ENCODE measurements at regions not wholly inside any gene's neighbourhood (a gene's known extent, or its start where the extent isn't known, plus 50 kb on each side); places are given as distances from the start of the nearest gene placed in this dataset.

DNA sequence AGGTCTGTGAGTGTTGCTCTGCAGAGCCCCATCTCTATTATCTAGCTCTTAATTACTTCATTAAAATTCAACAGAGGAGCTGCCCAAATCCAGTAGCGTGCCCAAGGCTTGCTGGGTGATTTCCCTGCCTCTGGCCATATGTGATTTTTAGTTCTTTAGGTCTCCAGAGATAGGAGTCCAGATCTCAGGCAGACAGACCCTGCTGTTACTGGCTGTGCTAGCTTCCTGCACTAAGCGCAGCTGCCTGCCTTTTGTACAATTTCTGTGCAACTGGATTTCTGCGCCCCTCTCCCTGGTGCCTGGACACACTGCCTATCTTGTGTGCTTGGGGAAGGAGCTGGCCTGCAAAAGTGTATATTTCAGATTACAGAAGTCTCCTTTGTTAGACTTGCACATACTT is 136.5 kb downstream of the TDRD15 start:
- H3K27ac ChIP-seq (ENCODE audit: insufficient read depth, low read length), result no peak overlapping the region

More for the DNA sequence above, 136.5 kb downstream of the TDRD15 start:
- Histone ChIP-seq H2BK20ac (ENCODE audit: low read depth, low read length) (no peak overlapping the region), H4K91ac (ENCODE audit: insufficient read depth, low read depth, low read length) (no peak overlapping the region), H4K8ac (ENCODE audit: low read depth in 2 of 2, low read length in 2 of 2) (no peak overlapping the region), H3K79me1 (ENCODE audit: low read depth in 1 of 2, low read length in 2 of 2) (no peaks in the 10 kb centered on the region), H2AK9ac (replicated peaks; ENCODE audit: low read depth, low read length, poor library complexity) (no peak overlapping the region), H4K20me1 (ENCODE audit: insufficient read depth, low read length) (no peaks in the 10 kb centered on the region), H3K4me3 (ENCODE audit: insufficient read depth, low read depth, low read length) (no peak overlapping the region), H3K4me1 (ENCODE audit: control insufficient read depth, insufficient read depth, low read length) (no peaks in the 10 kb centered on the region), H3K27me3 (ENCODE audit: control insufficient read depth, insufficient read depth, low read length) (no peaks in the 10 kb centered on the region; the same call in 1 of the 2 replicates), H2AFZ (replicated peaks; ENCODE audit: low read length, poor library complexity) (no peak overlapping the region), H2BK5ac (ENCODE audit: low read depth, low read length, poor library complexity, severe bottlenecking) (no peak overlapping the region), H3K9me1 (ENCODE audit: insufficient read depth, low read length) (no peaks in the 10 kb centered on the region), H3K14ac (replicated peaks; ENCODE audit: low read depth, low read length) (no peak overlapping the region), H3K36me3 (ENCODE audit: control insufficient read depth, insufficient read depth, low read length) (no peaks in the 10 kb centered on the region), H3K9me3 (ENCODE audit: control insufficient read depth, insufficient read depth, low read length) (no peaks in the 10 kb centered on the region), H3K56ac (ENCODE audit: extremely low read depth, insufficient read depth, low read length) (no peak overlapping the region), H3K4ac (ENCODE audit: low read depth, low read length) (no peak overlapping the region), H3K4me2 (ENCODE audit: low read depth, low read length) (no peak overlapping the region), H3K18ac (ENCODE audit: low read depth, low read length) (no peak overlapping the region), H4K5ac (ENCODE audit: low read depth, low read length) (no peak overlapping the region), H3K23ac (ENCODE audit: low read depth, low read length) (no peak overlapping the region), H3K9ac (ENCODE audit: low read depth, low read length) (no peak overlapping the region), H2BK120ac (ENCODE audit: low read depth, low read length) (no peak overlapping the region), H2BK15ac (ENCODE audit: low read depth, low read length) (no peak overlapping the region), H2AK5ac (ENCODE audit: low read depth, low read length) (no peak overlapping the region)
- in situ Hi-C loops (cut with MboI; ENCODE audit: low sequenced_read_pairs), result no loop called here
- no peak for DNase-seq
- dilution Hi-C loops (cut with HindIII; ENCODE audit: low sequenced_read_pairs, unreplicated experiment), result no loop called here
- intact Hi-C loops (cut with micrococcal nuclease), result no loop called here
- BruUV-seq (replicated peaks), result no TSS peak
- no CpG with 5 or more reads among the region's 3 CpGs for WGBS, 2 experiments (ENCODE audit: extremely low coverage in 2 of 2, insufficient read length in 1 of 2)
- TF ChIP-seq MAZ (IDR thresholded peaks at IDR 0.05; ENCODE audit: borderline replicate concordance, low read depth, low read length) (no peak), FOS (IDR thresholded peaks at IDR 0.05; ENCODE audit: low read depth, low read length) (no peak), BHLHE40 (IDR thresholded peaks at IDR 0.05; ENCODE audit: low read depth, low read length) (no peak), RFX5 (IDR thresholded peaks at IDR 0.05; ENCODE audit: low read depth, low read length) (no peak), NFE2L2 (IDR thresholded peaks at IDR 0.05; ENCODE audit: low read depth, low read length) (no peak), SMC3 (IDR thresholded peaks at IDR 0.05; ENCODE audit: low read depth, low read length) (no peak), POLR2A (IDR thresholded peaks at IDR 0.05; ENCODE audit: low read depth, low read length) (no peak), RAD21 (IDR thresholded peaks at IDR 0.05; ENCODE audit: low read length) (no peak), RCOR1 (IDR thresholded peaks at IDR 0.05; ENCODE audit: insufficient replicate concordance, low read length) (no peak), CEBPB (IDR thresholded peaks at IDR 0.05; ENCODE audit: low read depth, low read length) (no peak), MAFK (IDR thresholded peaks at IDR 0.05; ENCODE audit: low read depth, low read length) (no peak), CHD1 (IDR thresholded peaks at IDR 0.05; ENCODE audit: low read depth, low read length) (no peak), MXI1 (IDR thresholded peaks at IDR 0.05; ENCODE audit: borderline replicate concordance, low read depth, low read length) (no peak)
- TF ChIP-seq, protein P1, sequence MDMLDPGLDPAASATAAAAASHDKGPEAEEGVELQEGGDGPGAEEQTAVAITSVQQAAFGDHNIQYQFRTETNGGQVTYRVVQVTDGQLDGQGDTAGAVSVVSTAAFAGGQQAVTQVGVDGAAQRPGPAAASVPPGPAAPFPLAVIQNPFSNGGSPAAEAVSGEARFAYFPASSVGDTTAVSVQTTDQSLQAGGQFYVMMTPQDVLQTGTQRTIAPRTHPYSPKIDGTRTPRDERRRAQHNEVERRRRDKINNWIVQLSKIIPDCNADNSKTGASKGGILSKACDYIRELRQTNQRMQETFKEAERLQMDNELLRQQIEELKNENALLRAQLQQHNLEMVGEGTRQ (IDR thresholded peaks at IDR 0.05; ENCODE audit: low read depth, low read length), result no peak
- TF ChIP-seq, protein P2, sequence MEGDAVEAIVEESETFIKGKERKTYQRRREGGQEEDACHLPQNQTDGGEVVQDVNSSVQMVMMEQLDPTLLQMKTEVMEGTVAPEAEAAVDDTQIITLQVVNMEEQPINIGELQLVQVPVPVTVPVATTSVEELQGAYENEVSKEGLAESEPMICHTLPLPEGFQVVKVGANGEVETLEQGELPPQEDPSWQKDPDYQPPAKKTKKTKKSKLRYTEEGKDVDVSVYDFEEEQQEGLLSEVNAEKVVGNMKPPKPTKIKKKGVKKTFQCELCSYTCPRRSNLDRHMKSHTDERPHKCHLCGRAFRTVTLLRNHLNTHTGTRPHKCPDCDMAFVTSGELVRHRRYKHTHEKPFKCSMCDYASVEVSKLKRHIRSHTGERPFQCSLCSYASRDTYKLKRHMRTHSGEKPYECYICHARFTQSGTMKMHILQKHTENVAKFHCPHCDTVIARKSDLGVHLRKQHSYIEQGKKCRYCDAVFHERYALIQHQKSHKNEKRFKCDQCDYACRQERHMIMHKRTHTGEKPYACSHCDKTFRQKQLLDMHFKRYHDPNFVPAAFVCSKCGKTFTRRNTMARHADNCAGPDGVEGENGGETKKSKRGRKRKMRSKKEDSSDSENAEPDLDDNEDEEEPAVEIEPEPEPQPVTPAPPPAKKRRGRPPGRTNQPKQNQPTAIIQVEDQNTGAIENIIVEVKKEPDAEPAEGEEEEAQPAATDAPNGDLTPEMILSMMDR (conservative IDR thresholded peaks at IDR 0.05; ENCODE audit: low read depth, low read length), result no peak
- TF ChIP-seq, protein P3, sequence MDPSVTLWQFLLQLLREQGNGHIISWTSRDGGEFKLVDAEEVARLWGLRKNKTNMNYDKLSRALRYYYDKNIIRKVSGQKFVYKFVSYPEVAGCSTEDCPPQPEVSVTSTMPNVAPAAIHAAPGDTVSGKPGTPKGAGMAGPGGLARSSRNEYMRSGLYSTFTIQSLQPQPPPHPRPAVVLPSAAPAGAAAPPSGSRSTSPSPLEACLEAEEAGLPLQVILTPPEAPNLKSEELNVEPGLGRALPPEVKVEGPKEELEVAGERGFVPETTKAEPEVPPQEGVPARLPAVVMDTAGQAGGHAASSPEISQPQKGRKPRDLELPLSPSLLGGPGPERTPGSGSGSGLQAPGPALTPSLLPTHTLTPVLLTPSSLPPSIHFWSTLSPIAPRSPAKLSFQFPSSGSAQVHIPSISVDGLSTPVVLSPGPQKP (IDR thresholded peaks at IDR 0.05; ENCODE audit: borderline replicate concordance, low read depth, low read length), result no peak
- no peak for ATAC-seq (ENCODE audit: low read depth)
- CTCF ChIA-PET, result no interaction called here
- POLR2A ChIA-PET (ENCODE audit: unreplicated experiment), result no interaction called here

Data from IMR-90 (cell line).